ENCODE measurements at regions not wholly inside any gene's neighbourhood (a gene's known extent, or its start where the extent isn't known, plus 50 kb on each side); places are given as distances from the start of the nearest gene placed in this dataset.

GRCh38 chr6:103210686-103211085 is 1649.0 kb downstream of the HACE1 start:
- ChIA-PET CTCF (no interaction called here), POLR2A (no interaction called here)
- H3K4me3 ChIP-seq (ENCODE audit: low read depth, low read length), result no peak overlapping the region
- no peak for TF ChIP-seq CTCF (IDR thresholded peaks at IDR 0.05; ENCODE audit: insufficient read depth, low read length, missing control alignments)
- DNase-seq (ENCODE audit: low read depth, low spot score), result no peak

DNA sequence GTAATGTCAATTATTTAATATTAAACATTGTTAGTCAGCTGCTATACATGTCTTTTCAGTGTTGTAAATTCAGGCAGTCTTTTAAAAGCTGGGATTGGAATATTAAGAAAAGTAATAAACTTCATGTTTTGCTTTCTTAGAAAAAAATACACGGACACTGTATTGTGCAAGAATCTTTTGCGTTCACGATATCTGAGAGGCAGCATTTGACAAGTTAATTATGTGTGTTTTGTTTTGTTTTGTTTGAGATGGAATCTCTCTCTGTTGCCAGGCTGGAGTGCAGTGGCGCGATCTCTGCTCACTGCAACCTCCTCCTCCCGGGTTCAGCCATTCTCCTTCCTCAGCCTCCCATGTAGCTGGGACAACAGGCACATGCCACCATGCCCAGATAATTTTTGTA is 1661.3 kb downstream of the HACE1 start:
- no peak for DNase-seq (ENCODE audit: low read depth, low spot score)
- ChIA-PET POLR2A (no interaction called here), CTCF (no interaction called here)
- H3K4me3 ChIP-seq (ENCODE audit: low read depth, low read length), result no peak overlapping the region
- TF ChIP-seq CTCF (IDR thresholded peaks at IDR 0.05; ENCODE audit: insufficient read depth, low read length, missing control alignments), result no peak

- TF ChIP-seq CTCF (IDR thresholded peaks at IDR 0.05; ENCODE audit: insufficient read depth, low read length, missing control alignments), result no peak
- H3K4me3 ChIP-seq (ENCODE audit: low read depth, low read length), result no peak overlapping the region
- no peak for DNase-seq (ENCODE audit: low read depth, low spot score)
- ChIA-PET CTCF (no interaction called here), POLR2A (no interaction called here)
Measured at GRCh38 chr6:103193413-103193812, 1666.3 kb downstream of the HACE1 start.

GRCh38 chr6:103191391-103192093 is 1668.2 kb downstream of the HACE1 start:
- ChIA-PET CTCF (no interaction called here), POLR2A (no interaction called here)
- no peak for TF ChIP-seq CTCF (IDR thresholded peaks at IDR 0.05; ENCODE audit: insufficient read depth, low read length, missing control alignments)
- H3K4me3 ChIP-seq (ENCODE audit: low read depth, low read length), result no peak overlapping the region
- no peak for DNase-seq (ENCODE audit: low read depth, low spot score)

GRCh38 chr6:103184776-103185175 is 1674.9 kb downstream of the HACE1 start:
- no peak for DNase-seq (ENCODE audit: low read depth, low spot score)
- ChIA-PET CTCF (no interaction called here), POLR2A (no interaction called here)
- H3K4me3 ChIP-seq (ENCODE audit: low read depth, low read length), result no peak overlapping the region
- TF ChIP-seq CTCF (IDR thresholded peaks at IDR 0.05; ENCODE audit: insufficient read depth, low read length, missing control alignments), result no peak

DNA sequence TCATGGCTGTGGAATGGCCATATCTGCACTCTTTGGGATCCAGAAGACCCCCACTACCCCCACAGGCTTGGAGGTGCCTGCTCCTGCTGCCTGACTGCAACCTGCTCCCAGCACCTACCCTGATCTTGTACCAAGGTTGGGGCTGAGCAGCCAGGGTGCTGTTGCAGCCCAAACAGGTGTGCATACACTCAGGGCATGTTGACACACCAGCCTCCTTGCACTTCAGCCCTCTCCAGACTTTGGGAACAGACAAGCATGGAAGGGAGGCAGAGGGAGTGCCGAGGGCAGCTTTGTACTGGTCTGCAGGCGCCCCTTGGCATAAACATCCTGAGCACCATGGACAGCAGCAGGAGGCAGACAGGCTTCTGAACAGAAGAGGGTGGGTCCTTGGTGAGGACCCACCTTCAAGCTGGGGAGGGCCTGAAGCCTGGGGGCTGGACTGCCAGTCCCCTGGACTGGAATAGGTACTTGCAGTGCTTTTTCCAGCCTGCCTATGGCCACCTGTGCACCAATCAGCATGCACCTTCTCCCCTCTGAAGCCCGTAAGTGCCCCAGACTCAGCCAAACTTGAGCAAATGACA is 1675.8 kb downstream of the HACE1 start:
- no peak for TF ChIP-seq CTCF (IDR thresholded peaks at IDR 0.05; ENCODE audit: insufficient read depth, low read length, missing control alignments)
- CTCF ChIA-PET, result no interaction called here
- no peak overlapping the region for H3K4me3 ChIP-seq (ENCODE audit: low read depth, low read length)
- DNase-seq (ENCODE audit: low read depth, low spot score), result no peak
- POLR2A ChIA-PET, result no interaction called here
